ENCODE measurements at regions not wholly inside any gene's neighbourhood (a gene's known extent, or its start where the extent isn't known, plus 50 kb on each side); places are given as distances from the start of the nearest gene placed in this dataset.

GRCh38 chr20:21874127-21874526 lies 168.7 kb downstream of the PAX1 start:
- H3K9me3 ChIP-seq = no peaks in the 10 kb centered on the region
- H3K4me1 ChIP-seq = no peaks in the 10 kb centered on the region
- H3K27me3 ChIP-seq = no peaks in the 10 kb centered on the region
- WGBS, 5 donors = 71 to 84% (median 74%) methylated on average over 4 of the region's 4 CpGs
- no peak for TF ChIP-seq POLR2A (IDR thresholded peaks at IDR 0.05)
- no peak for TF ChIP-seq EP300 (IDR thresholded peaks at IDR 0.05)
- no peak for TF ChIP-seq POLR2AphosphoS5 (IDR thresholded peaks at IDR 0.05)
- no peak for TF ChIP-seq CTCF (IDR thresholded peaks at IDR 0.05)
- H3K27ac ChIP-seq = no peak overlapping the region
- intact Hi-C loops (cut with DNase I; ENCODE audit: low total_unique reads) = no loop called here
- H3K4me3 ChIP-seq = no peak overlapping the region
- H3K36me3 ChIP-seq = no peaks in the 10 kb centered on the region
- no peak for DNase-seq

GRCh38 chr20:21873291-21873690 lies 167.8 kb downstream of the PAX1 start:
- 66 to 77% (median 72%) methylated on average over 3 of the region's 3 CpGs for WGBS, 5 donors
- H3K4me3 ChIP-seq = no peak overlapping the region
- no peaks in the 10 kb centered on the region for H3K4me1 ChIP-seq
- intact Hi-C loops (cut with DNase I; ENCODE audit: low total_unique reads) = no loop called here
- no peak overlapping the region for H3K27ac ChIP-seq
- TF ChIP-seq EP300 (IDR thresholded peaks at IDR 0.05) (no peak), CTCF (IDR thresholded peaks at IDR 0.05) (no peak), POLR2AphosphoS5 (IDR thresholded peaks at IDR 0.05) (no peak), POLR2A (IDR thresholded peaks at IDR 0.05) (no peak)
- no peaks in the 10 kb centered on the region for H3K27me3 ChIP-seq
- no peak for DNase-seq
- H3K9me3 ChIP-seq = no peaks in the 10 kb centered on the region
- no peaks in the 10 kb centered on the region for H3K36me3 ChIP-seq

GRCh38 chr20:21867811-21868210 lies 162.3 kb downstream of the PAX1 start:
- no peak for DNase-seq
- Histone ChIP-seq H3K27me3 (no peaks in the 10 kb centered on the region), H3K9me3 (peaks cover 0 to 6% (median 0%) of the 10 kb centered on the region in 4 donors), H3K36me3 (no peaks in the 10 kb centered on the region), H3K4me1 (no peaks in the 10 kb centered on the region), H3K4me3 (no peak overlapping the region), H3K27ac (no peak overlapping the region)
- intact Hi-C loops (cut with DNase I; ENCODE audit: low total_unique reads) = no loop called here
- WGBS, 5 donors = 79 to 84% (median 80%) methylated on average over 4 of the region's 4 CpGs
- TF ChIP-seq POLR2A (IDR thresholded peaks at IDR 0.05) (no peak), POLR2AphosphoS5 (IDR thresholded peaks at IDR 0.05) (no peak), EP300 (IDR thresholded peaks at IDR 0.05) (no peak), CTCF (IDR thresholded peaks at IDR 0.05) (no peak)

- Histone ChIP-seq H3K4me3 (no peak overlapping the region), H3K9me3 (peaks cover 0 to 6% (median 0%) of the 10 kb centered on the region in 4 donors), H3K4me1 (no peaks in the 10 kb centered on the region), H3K27me3 (no peaks in the 10 kb centered on the region), H3K27ac (no peak overlapping the region), H3K36me3 (no peaks in the 10 kb centered on the region)
- DNase-seq = no peak
- intact Hi-C loops (cut with DNase I; ENCODE audit: low total_unique reads) = no loop called here
- TF ChIP-seq CTCF (IDR thresholded peaks at IDR 0.05) (no peak), POLR2AphosphoS5 (IDR thresholded peaks at IDR 0.05) (no peak), POLR2A (IDR thresholded peaks at IDR 0.05) (no peak), EP300 (IDR thresholded peaks at IDR 0.05) (no peak)
- WGBS, 5 donors = 31 to 58% (median 48%) methylated on average over 1 of the region's 1 CpG
Measured at GRCh38 chr20:21867353-21867752, 161.9 kb downstream of the PAX1 start.

Data from stomach (tissue), 8 donors.